WERI-Rb-1 (cell line): ENCODE measurements at regions not wholly inside any gene's neighbourhood (a gene's known extent, or its start where the extent isn't known, plus 50 kb on each side); places are given as distances from the start of the nearest gene placed in this dataset.

Experiments
- DNase-seq: peaks from one replicate; pipeline ENCODE4 v3.0.0-alpha.2; 2020
- H3K27ac ChIP-seq: fragments of 250-450 bp; sonication (Bioruptor Pico); 2 replicates; pipeline ENCODE4 v1.5.1; 2020; ENCODE audit warnings: mild to moderate bottlenecking, moderate library complexity
- H3K27me3 ChIP-seq: fragments of 250-450 bp; sonication (Bioruptor Pico); 2 replicates; pipeline ENCODE4 v1.5.1; 2021; ENCODE audit warnings: mild to moderate bottlenecking, low read depth, moderate library complexity; ENCODE audit not compliant: insufficient read depth, severe bottlenecking
- H3K36me3 ChIP-seq: fragments of 250-450 bp; sonication (Bioruptor Pico); 2 replicates; pipeline ENCODE4 v1.5.1; 2020; ENCODE audit warnings: mild to moderate bottlenecking, moderate library complexity
- H3K4me3 ChIP-seq: 2 replicates; pipeline ENCODE4 v1.5.1; 2011; ENCODE audit warnings: low read depth, mild to moderate bottlenecking, control low read depth, low read length
- H3K9me3 ChIP-seq: fragments of 250-450 bp; sonication (Bioruptor Pico); 2 replicates; pipeline ENCODE4 v1.5.1; 2021; ENCODE audit warnings: mild to moderate bottlenecking, moderate library complexity; ENCODE audit not compliant: severe bottlenecking
- CTCF ChIP-seq: IDR thresholded peaks from 2 replicates; pipeline ENCODE4 v1.5.1; 2011; ENCODE audit warnings: low read depth, mild to moderate bottlenecking, control low read depth, inconsistent platforms, low read length

GRCh38 chr7:121755286-121755685 is 117.7 kb upstream of the PTPRZ1 start:
- Histone ChIP-seq H3K4me3 (no peak overlapping the region), H3K9me3 (no peaks in the 10 kb centered on the region), H3K27ac (no peak overlapping the region), H3K27me3 (no peaks in the 10 kb centered on the region), H3K36me3 (no peaks in the 10 kb centered on the region)
- DNase-seq: no peak
- TF ChIP-seq CTCF: no peak

DNA sequence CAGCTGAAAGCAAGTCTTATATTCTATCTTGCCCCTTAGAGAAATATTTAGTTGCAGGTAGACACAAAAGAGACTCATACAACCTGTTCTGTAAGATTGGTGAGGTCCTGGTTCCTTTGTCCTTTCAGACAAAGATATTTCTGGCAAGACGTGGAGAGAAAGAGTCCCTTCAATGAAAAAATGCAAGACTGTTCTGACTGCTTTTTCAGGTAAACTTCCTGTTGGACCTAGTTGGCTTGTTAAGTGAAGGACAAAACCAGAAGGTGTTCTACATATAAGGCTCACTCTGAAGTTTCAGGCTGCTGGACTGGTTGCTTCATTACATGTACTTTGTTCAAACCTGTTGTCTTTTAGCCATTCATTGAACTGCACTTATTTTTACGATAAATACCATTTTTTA is 119.0 kb upstream of the PTPRZ1 start:
- Histone ChIP-seq H3K36me3 (no peaks in the 10 kb centered on the region), H3K9me3 (no peaks in the 10 kb centered on the region), H3K27ac (no peak overlapping the region), H3K27me3 (no peaks in the 10 kb centered on the region), H3K4me3 (no peak overlapping the region)
- TF ChIP-seq CTCF: no peak
- no peak for DNase-seq

- Histone ChIP-seq H3K4me3 (no peak overlapping the region), H3K27ac (no peak overlapping the region), H3K36me3 (no peaks in the 10 kb centered on the region), H3K9me3 (no peaks in the 10 kb centered on the region), H3K27me3 (no peaks in the 10 kb centered on the region)
- peak; percentile 55; the same call in 1 of the 2 replicates for TF ChIP-seq CTCF
- peak; percentile 10 for DNase-seq
Observed at GRCh38 chr7:121752706-121753105, 120.3 kb upstream of the PTPRZ1 start.

- no peak for TF ChIP-seq CTCF
- no peaks in the 10 kb centered on the region for H3K9me3 ChIP-seq
- no peak for DNase-seq
- H3K4me3 ChIP-seq: no peak overlapping the region
- H3K27me3 ChIP-seq: no peaks in the 10 kb centered on the region
- H3K36me3 ChIP-seq: no peaks in the 10 kb centered on the region
- no peak overlapping the region for H3K27ac ChIP-seq
Observed at GRCh38 chr7:121748546-121748945, 124.4 kb upstream of the PTPRZ1 start.

- no peak overlapping the region for H3K4me3 ChIP-seq
- H3K9me3 ChIP-seq: no peaks in the 10 kb centered on the region
- H3K36me3 ChIP-seq: no peaks in the 10 kb centered on the region
- H3K27ac ChIP-seq: no peak overlapping the region
- TF ChIP-seq CTCF: no peak
- H3K27me3 ChIP-seq: no peaks in the 10 kb centered on the region
- no peak for DNase-seq
Observed at GRCh38 chr7:121745856-121746255, 127.1 kb upstream of the PTPRZ1 start.

- Histone ChIP-seq H3K4me3 (no peak overlapping the region), H3K27me3 (no peaks in the 10 kb centered on the region), H3K9me3 (no peaks in the 10 kb centered on the region), H3K27ac (no peak overlapping the region), H3K36me3 (no peaks in the 10 kb centered on the region)
- TF ChIP-seq CTCF: no peak
- no peak for DNase-seq
Observed at GRCh38 chr7:121744877-121745276, 128.1 kb upstream of the PTPRZ1 start.
